ENCODE measurements at regions not wholly inside any gene's neighbourhood (a gene's known extent, or its start where the extent isn't known, plus 50 kb on each side); places are given as distances from the start of the nearest gene placed in this dataset.

GRCh38 chr3:194277104-194277785 is 73.9 kb downstream of the CPN2 start:
- Histone ChIP-seq H3K27me3 (no peaks in the 10 kb centered on the region), H3K4me1 (ENCODE audit: insufficient read depth) (peaks cover 27% of the 10 kb centered on the region), H3K36me3 (no peaks in the 10 kb centered on the region), H3K27ac (peak overlapping the region; percentile 26 to 95), H3K9me3 (no peaks in the 10 kb centered on the region), H3K4me3 (no peak overlapping the region)
- TF ChIP-seq EP300 (IDR thresholded peaks at IDR 0.05): no peak
- no peak for TF ChIP-seq POLR2A (IDR thresholded peaks at IDR 0.05)
- no peak for TF ChIP-seq CTCF (IDR thresholded peaks at IDR 0.05)
- intact Hi-C loops (cut with DNase I): loop anchor here in 1 of 4 donors (10.0 kb wide), 1 partner anchor 272 kb away; no protein-coding TSS in a partner anchor
- DNase-seq: peak; percentile 58 to 80 (median 73)
- WGBS, 3 donors: 21 to 31% (median 25%) methylated on average over 16 of the region's 16 CpGs

- DNase-seq: peak; percentile 85 to 92 (median 88)
- TF ChIP-seq EP300 (IDR thresholded peaks at IDR 0.05) (no peak), CTCF (IDR thresholded peaks at IDR 0.05) (no peak), POLR2A (IDR thresholded peaks at IDR 0.05) (no peak)
- Histone ChIP-seq H3K27ac (peak overlapping the region; percentile 26 to 95), H3K4me3 (no peak overlapping the region), H3K27me3 (no peaks in the 10 kb centered on the region), H3K36me3 (no peaks in the 10 kb centered on the region), H3K9me3 (no peaks in the 10 kb centered on the region), H3K4me1 (ENCODE audit: insufficient read depth) (peaks cover 29% of the 10 kb centered on the region)
- intact Hi-C loops (cut with DNase I): loop anchor here in 1 of 4 donors (10.0 kb wide), 1 partner anchor 273 kb away; no protein-coding TSS in a partner anchor
- 1 to 4% (median 2%) methylated on average over 6 of the region's 6 CpGs for WGBS, 3 donors
Observed at GRCh38 chr3:194277786-194278130, 73.4 kb downstream of the CPN2 start.

GRCh38 chr3:194278186-194278845 is 72.8 kb downstream of the CPN2 start:
- no peak overlapping the region for H3K4me3 ChIP-seq
- TF ChIP-seq POLR2A (IDR thresholded peaks at IDR 0.05) (no peak), EP300 (IDR thresholded peaks at IDR 0.05) (no peak), CTCF (IDR thresholded peaks at IDR 0.05) (no peak)
- WGBS, 3 donors: 49 to 55% (median 52%) methylated on average over 9 of the region's 9 CpGs
- H3K27me3 ChIP-seq: no peaks in the 10 kb centered on the region
- peak overlapping the region in 1 of 2 donors; percentile 95 for H3K27ac ChIP-seq
- H3K36me3 ChIP-seq: no peaks in the 10 kb centered on the region
- DNase-seq: peak in 3 of 5 donors; percentile 10 to 26 (median 25)
- intact Hi-C loops (cut with DNase I): loop anchor here in 1 of 4 donors (10.0 kb wide), 1 partner anchor 274 kb away; no protein-coding TSS in a partner anchor
- H3K9me3 ChIP-seq: no peaks in the 10 kb centered on the region
- H3K4me1 ChIP-seq (ENCODE audit: insufficient read depth): peaks cover 30% of the 10 kb centered on the region

GRCh38 chr3:194279101-194279500 is 72.0 kb downstream of the CPN2 start:
- Histone ChIP-seq H3K27me3 (no peaks in the 10 kb centered on the region), H3K9me3 (no peaks in the 10 kb centered on the region), H3K27ac (peak overlapping the region in 1 of 2 donors; percentile 95), H3K4me1 (ENCODE audit: insufficient read depth) (peaks cover 30% of the 10 kb centered on the region), H3K4me3 (no peak overlapping the region), H3K36me3 (no peaks in the 10 kb centered on the region)
- intact Hi-C loops (cut with DNase I): loop anchor here in 1 of 4 donors (10.0 kb wide), 1 partner anchor 274 kb away; no protein-coding TSS in a partner anchor
- DNase-seq: peak in 3 of 5 donors; percentile 7 to 21 (median 16)
- TF ChIP-seq EP300 (IDR thresholded peaks at IDR 0.05): no peak
- TF ChIP-seq POLR2A (IDR thresholded peaks at IDR 0.05): no peak
- no peak for TF ChIP-seq CTCF (IDR thresholded peaks at IDR 0.05)
- 73 to 86% (median 75%) methylated on average over 9 of the region's 9 CpGs for WGBS, 3 donors
